ENCODE measurements at regions not wholly inside any gene's neighbourhood (a gene's known extent, or its start where the extent isn't known, plus 50 kb on each side); places are given as distances from the start of the nearest gene placed in this dataset.
"Not testable (repeated sequence)": the region's sequence is repeated elsewhere in the genome, so short reads cannot be mapped to it uniquely, and the experiment has no call there.

DNA sequence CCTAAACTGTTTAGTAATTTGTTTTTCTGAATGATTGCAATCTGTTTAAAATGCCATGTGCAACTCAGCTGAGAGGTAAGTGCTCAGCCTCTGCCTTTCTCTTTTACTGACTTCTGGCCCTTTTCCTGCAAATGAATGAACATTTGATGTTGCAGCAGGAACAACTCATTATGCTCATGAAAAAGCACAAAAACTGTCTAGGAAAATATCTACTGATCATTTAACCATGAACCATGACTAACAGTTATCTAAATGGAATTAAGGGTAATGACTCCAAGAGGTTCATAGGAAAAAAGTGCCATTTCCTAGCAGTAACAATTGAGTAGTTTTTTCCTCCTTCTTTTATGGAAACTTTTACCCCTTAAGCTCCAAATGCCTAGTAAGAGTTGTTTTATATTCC lies 70.6 kb upstream of the ANKH start:
- DNase-seq (ENCODE audit: low read depth): no peak

DNA sequence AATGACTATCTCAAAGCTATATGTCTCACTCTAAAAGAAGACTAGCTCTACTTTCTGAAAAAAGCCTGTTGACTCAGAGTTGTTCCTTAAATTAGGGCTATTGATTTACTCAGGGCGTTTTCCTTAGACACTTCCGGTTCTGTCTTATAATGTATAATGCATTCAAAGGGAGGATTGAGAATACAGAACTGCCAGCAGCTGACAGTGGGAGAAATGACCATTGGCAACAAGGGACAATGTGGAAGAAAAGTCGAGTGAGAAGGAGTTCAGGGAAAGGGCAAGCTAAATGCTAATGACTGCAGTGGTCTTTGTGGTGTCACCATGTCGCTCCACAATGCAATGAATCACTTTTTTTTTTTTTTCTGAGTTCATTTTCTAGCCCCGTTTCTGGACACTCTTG lies 65.7 kb upstream of the ANKH start:
- no peak for DNase-seq (ENCODE audit: low read depth)

- no peak for DNase-seq (ENCODE audit: low read depth)
Measured at GRCh38 chr5:14936588-14936987, 65.0 kb upstream of the ANKH start.

- DNase-seq (ENCODE audit: low read depth): no peak
Measured at GRCh38 chr5:14935341-14935740, 63.8 kb upstream of the ANKH start.

- DNase-seq (ENCODE audit: low read depth): no peak
Measured at GRCh38 chr5:14932902-14933469, 61.4 kb upstream of the ANKH start.

GRCh38 chr5:14930486-14930885 lies 58.9 kb upstream of the ANKH start:
- DNase-seq (ENCODE audit: low read depth): no peak

DNA sequence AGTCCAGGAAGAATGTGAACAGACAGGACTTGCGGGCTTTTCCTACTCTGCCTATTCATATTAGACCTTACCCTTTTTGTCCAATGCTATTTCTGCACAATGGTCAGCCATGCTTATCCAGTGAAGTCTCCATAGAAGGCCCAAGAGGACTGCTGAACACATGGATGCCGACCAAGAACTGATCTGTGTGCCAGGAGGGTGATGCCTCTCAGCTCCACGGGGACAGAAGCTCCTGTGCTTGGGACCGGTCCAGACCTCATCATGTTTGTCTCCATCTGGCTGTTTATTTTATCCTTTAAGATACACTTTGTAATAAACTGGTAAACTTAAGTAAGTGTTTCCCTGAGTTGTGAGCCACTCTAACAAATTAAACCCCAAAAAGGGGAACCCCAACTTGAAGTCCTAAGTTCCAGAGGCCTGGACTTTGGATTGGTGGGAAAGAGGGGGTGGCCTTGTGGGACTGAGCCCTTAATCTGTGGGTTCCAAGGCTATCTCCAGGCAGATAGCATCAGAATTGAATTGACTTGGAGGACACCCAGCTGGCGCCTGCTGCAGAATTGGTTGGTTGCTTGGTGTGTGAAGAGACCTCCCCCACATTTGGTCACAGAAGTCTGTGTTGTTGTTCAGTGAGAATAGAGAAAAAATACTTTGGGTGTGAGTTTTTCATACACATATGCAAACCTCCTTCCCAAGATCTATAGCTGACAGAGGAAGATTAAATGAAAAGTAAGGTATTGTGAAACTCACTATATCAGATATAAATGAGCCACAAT lies 57.9 kb upstream of the ANKH start:
- no peak for DNase-seq (ENCODE audit: low read depth)

- no peak for DNase-seq (ENCODE audit: low read depth)
Measured at GRCh38 chr5:14928661-14929060, 57.1 kb upstream of the ANKH start.

DNA sequence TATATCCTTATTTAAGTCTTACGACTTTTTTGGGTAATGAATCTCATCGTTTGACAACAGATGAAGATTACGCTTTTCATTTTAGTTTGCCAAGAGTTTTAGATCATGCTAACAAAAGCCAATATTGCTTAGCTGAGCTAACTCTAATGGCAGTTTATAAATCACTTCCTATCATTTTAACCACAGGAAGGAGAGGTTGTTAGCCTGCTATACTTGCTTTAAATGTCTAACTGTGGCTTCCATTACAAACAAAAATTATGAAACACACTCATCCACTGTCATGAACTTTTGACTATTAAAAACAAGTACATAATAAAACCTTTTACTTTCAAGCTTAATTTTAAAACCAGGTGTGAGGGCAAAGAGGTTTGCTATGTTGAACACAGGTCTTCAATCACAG lies 53.7 kb upstream of the ANKH start:
- no peak for DNase-seq (ENCODE audit: low read depth)

- DNase-seq (ENCODE audit: low read depth): not testable (repeated sequence)
Measured at GRCh38 chr5:14922952-14923351, 51.4 kb upstream of the ANKH start.

GRCh38 chr5:14922456-14922855 lies 50.9 kb upstream of the ANKH start:
- no peak for DNase-seq (ENCODE audit: low read depth)

All from activated gamma-delta T cell treated with anti-CD3 and anti-CD28 coated beads, Interleukin-2, amount 50 U/mL, for 16 hours (primary cell).